BLaER1 treated with 17β-estradiol and CSF1 and Interleukin-3, amounts not matched to agents 10 nM and 100 nM (cell line): ENCODE measurements at regions not wholly inside any gene's neighbourhood (a gene's known extent, or its start where the extent isn't known, plus 50 kb on each side); places are given as distances from the start of the nearest gene placed in this dataset.

Experiments used
- H3K27ac ChIP-seq, 11 experiments: shearing (Covaris generic); formaldehyde crosslinking; 2 replicates each; pipeline ENCODE4 v1.8.1; 2022
- H3K27me3 ChIP-seq, 11 experiments: shearing (Covaris generic); formaldehyde crosslinking; 2 replicates each; pipeline ENCODE4 v1.8.1; 2022
- H3K36me3 ChIP-seq, 11 experiments: shearing (Covaris generic); formaldehyde crosslinking; 2 replicates each; pipeline ENCODE4 v1.8.1; 2022
- H3K4me1 ChIP-seq, 10 experiments: shearing (Covaris generic); formaldehyde crosslinking; 2 replicates each; pipeline ENCODE4 v1.8.1; 2022
- H3K4me2 ChIP-seq, 11 experiments: shearing (Covaris generic); formaldehyde crosslinking; 2 replicates each; pipeline ENCODE4 v1.8.1; 2022
- H3K4me3 ChIP-seq, 10 experiments: shearing (Covaris generic); formaldehyde crosslinking; 2 replicates each; pipeline ENCODE4 v1.8.1; 2022
- H3K9ac ChIP-seq, 11 experiments: shearing (Covaris generic); formaldehyde crosslinking; 2 replicates each; pipeline ENCODE4 v1.8.1; 2022
- H3K9me3 ChIP-seq, 11 experiments: shearing (Covaris generic); formaldehyde crosslinking; replicated peaks in 1 of 11; 2 replicates each; pipeline ENCODE4 v1.8.1; 2022
- H4K20me1 ChIP-seq, 11 experiments: shearing (Covaris generic); formaldehyde crosslinking; 2 replicates each; pipeline ENCODE4 v1.8.1; 2022
- Cebpa-rat ChIP-seq, 11 experiments: shearing (Covaris generic); IDR thresholded peaks; 2 replicates each; pipeline ENCODE4 v1.8.1; 2022

GRCh38 chr10:30256084-30256483 lies 93.0 kb downstream of the MTPAP start:
- Histone ChIP-seq H3K4me2 (no peak overlapping the region), H3K4me1 (no peaks in the 10 kb centered on the region), H4K20me1 (no peaks in the 10 kb centered on the region), H3K4me3 (no peak overlapping the region), H3K9me3 (peaks cover 21 to 36% (median 25%) of the 10 kb centered on the region in 11 experiments), H3K27ac (no peak overlapping the region), H3K27me3 (no peaks in the 10 kb centered on the region), H3K36me3 (no peaks in the 10 kb centered on the region), H3K9ac (no peak overlapping the region)
- no peak for TF ChIP-seq Cebpa-rat (IDR thresholded peaks at IDR 0.05)

GRCh38 chr10:30254926-30255325 lies 94.2 kb downstream of the MTPAP start:
- H3K4me2 ChIP-seq, result no peak overlapping the region
- H4K20me1 ChIP-seq, result no peaks in the 10 kb centered on the region

GRCh38 chr10:30248728-30249127 lies 100.3 kb downstream of the MTPAP start:
- H3K4me2 ChIP-seq, result no peak overlapping the region
- no peak overlapping the region for H3K4me3 ChIP-seq
- H3K27ac ChIP-seq, result no peak overlapping the region
- no peak overlapping the region for H3K9ac ChIP-seq
- H3K27me3 ChIP-seq, result no peaks in the 10 kb centered on the region
- no peaks in the 10 kb centered on the region for H3K36me3 ChIP-seq
- no peaks in the 10 kb centered on the region for H4K20me1 ChIP-seq
- H3K4me1 ChIP-seq, result peaks cover 0 to 18% (median 11%) of the 10 kb centered on the region in 10 experiments; a peak in 17 of 20 replicates
- TF ChIP-seq Cebpa-rat (IDR thresholded peaks at IDR 0.05), result no peak
- peaks cover 23 to 45% (median 36%) of the 10 kb centered on the region in 11 experiments for H3K9me3 ChIP-seq

More at GRCh38 chr10:30254926-30255325, 94.2 kb downstream of the MTPAP start:
- Histone ChIP-seq H3K4me1 (no peaks in the 10 kb centered on the region), H3K27me3 (no peaks in the 10 kb centered on the region), H3K9ac (no peak overlapping the region), H3K4me3 (no peak overlapping the region), H3K36me3 (no peaks in the 10 kb centered on the region), H3K9me3 (peaks cover 21 to 36% (median 25%) of the 10 kb centered on the region in 11 experiments), H3K27ac (no peak overlapping the region)
- TF ChIP-seq Cebpa-rat (IDR thresholded peaks at IDR 0.05), result no peak

GRCh38 chr10:30247704-30248103 lies 101.4 kb downstream of the MTPAP start:
- Histone ChIP-seq H3K4me2 (0 out of 22 replicates have a peak overlapping the region, but pooled peaks of 1 of the 11 experiments have one; percentile 13), H3K4me1 (peaks cover 0 to 18% (median 11%) of the 10 kb centered on the region in 10 experiments; a peak in 17 of 20 replicates), H4K20me1 (no peaks in the 10 kb centered on the region), H3K27ac (peak overlapping the region in 2 of 11 experiments; percentile 9 to 12; a peak in 2 of 22 replicates), H3K9me3 (peaks cover 13 to 35% (median 25%) of the 10 kb centered on the region in 11 experiments), H3K4me3 (no peak overlapping the region; a peak in 1 of 20 replicates), H3K27me3 (no peaks in the 10 kb centered on the region), H3K9ac (no peak overlapping the region), H3K36me3 (no peaks in the 10 kb centered on the region)
- no peak for TF ChIP-seq Cebpa-rat (IDR thresholded peaks at IDR 0.05)

- Histone ChIP-seq H3K36me3 (no peaks in the 10 kb centered on the region), H3K9me3 (peaks cover 0 to 4% (median 0%) of the 10 kb centered on the region in 11 experiments; a peak in 4 of 22 replicates), H3K4me3 (no peak overlapping the region), H3K9ac (no peak overlapping the region), H3K4me2 (no peak overlapping the region), H4K20me1 (no peaks in the 10 kb centered on the region), H3K27me3 (no peaks in the 10 kb centered on the region), H3K27ac (0 out of 22 replicates have a peak overlapping the region, but pooled peaks of 1 of the 11 experiments have one; percentile 18), H3K4me1 (peaks cover 12 to 46% (median 38%) of the 10 kb centered on the region in 10 experiments)
- TF ChIP-seq Cebpa-rat (IDR thresholded peaks at IDR 0.05), result no peak
Observed at GRCh38 chr10:30241422-30242110, 107.5 kb downstream of the MTPAP start.

- Histone ChIP-seq H3K27ac (peak overlapping the region in 8 of 11 experiments; percentile 22 to 62 (median 60); a peak in 15 of 22 replicates), H3K4me1 (peaks cover 0 to 42% (median 28%) of the 10 kb centered on the region in 10 experiments; a peak in 17 of 20 replicates), H3K36me3 (no peaks in the 10 kb centered on the region), H3K4me2 (peak overlapping the region in 10 of 11 experiments; percentile 23 to 64 (median 42); a peak in 17 of 22 replicates), H4K20me1 (no peaks in the 10 kb centered on the region), H3K9ac (peak overlapping the region in 4 of 11 experiments; percentile 8 to 34 (median 14); a peak in 4 of 22 replicates), H3K27me3 (no peaks in the 10 kb centered on the region), H3K9me3 (peaks cover 8 to 15% (median 9%) of the 10 kb centered on the region in 11 experiments; a peak in 15 of 22 replicates), H3K4me3 (no peak overlapping the region)
- TF ChIP-seq Cebpa-rat (IDR thresholded peaks at IDR 0.05), result no peak
Observed at GRCh38 chr10:30238836-30239235, 110.2 kb downstream of the MTPAP start.

- Histone ChIP-seq H3K36me3 (no peaks in the 10 kb centered on the region), H3K27me3 (no peaks in the 10 kb centered on the region), H4K20me1 (no peaks in the 10 kb centered on the region), H3K4me1 (peaks cover 30 to 50% (median 35%) of the 10 kb centered on the region in 10 experiments), H3K4me3 (no peak overlapping the region), H3K4me2 (peak overlapping the region in 1 of 11 experiments; percentile 4; a peak in 1 of 22 replicates), H3K9me3 (peaks cover 8 to 15% (median 9%) of the 10 kb centered on the region in 11 experiments; a peak in 15 of 22 replicates), H3K9ac (no peak overlapping the region), H3K27ac (no peak overlapping the region)
- no peak for TF ChIP-seq Cebpa-rat (IDR thresholded peaks at IDR 0.05)
Observed at GRCh38 chr10:30233186-30233959, 115.7 kb downstream of the MTPAP start.

GRCh38 chr10:30231709-30232108 lies 117.4 kb downstream of the MTPAP start:
- peaks cover 8 to 15% (median 9%) of the 10 kb centered on the region in 11 experiments; a peak in 15 of 22 replicates for H3K9me3 ChIP-seq
- peak overlapping the region in 1 of 11 experiments; percentile 29; a peak in 1 of 22 replicates for H3K27ac ChIP-seq
- H3K4me3 ChIP-seq, result no peak overlapping the region
- H3K36me3 ChIP-seq, result no peaks in the 10 kb centered on the region
- H3K27me3 ChIP-seq, result no peaks in the 10 kb centered on the region
- H4K20me1 ChIP-seq, result no peaks in the 10 kb centered on the region
- TF ChIP-seq Cebpa-rat (IDR thresholded peaks at IDR 0.05), result no peak
- H3K4me2 ChIP-seq, result peak overlapping the region in 10 of 11 experiments; percentile 5 to 85 (median 54); a peak in 12 of 22 replicates
- H3K9ac ChIP-seq, result no peak overlapping the region
- H3K4me1 ChIP-seq, result peaks cover 46 to 54% (median 49%) of the 10 kb centered on the region in 10 experiments
